Right lobe of liver (tissue), 4 donors: ENCODE measurements at regions not wholly inside any gene's neighbourhood (a gene's known extent, or its start where the extent isn't known, plus 50 kb on each side); places are given as distances from the start of the nearest gene placed in this dataset.

Source experiments
- POLR2A ChIP-seq: fragments of 450-650 bp; IDR thresholded peaks from one replicate; pipeline ENCODE4 v1.6.1; 2017; ENCODE audit warnings: antibody characterized with exemption, mild to moderate bottlenecking
- TF ChIP-seq, protein P1 (sequence below), 4 donors: fragments of 200-600 bp in 3 of 4; fragments of 450-650 bp in 1 of 4; IDR thresholded peaks; one replicate each; pipeline versions ENCODE4 v1.5.1 to v1.8.0; 2016 to 2022; ENCODE audit warnings: antibody characterized with exemption in 4 of 4, mild to moderate bottlenecking in 2 of 4
- donor health status: DM: no; HTN: no; CAD: no.
- donor health status: DM: no; HTN: no; CAD: no.
- donor health status: DM: no; HTN: yes; CAD: no.

DNA sequence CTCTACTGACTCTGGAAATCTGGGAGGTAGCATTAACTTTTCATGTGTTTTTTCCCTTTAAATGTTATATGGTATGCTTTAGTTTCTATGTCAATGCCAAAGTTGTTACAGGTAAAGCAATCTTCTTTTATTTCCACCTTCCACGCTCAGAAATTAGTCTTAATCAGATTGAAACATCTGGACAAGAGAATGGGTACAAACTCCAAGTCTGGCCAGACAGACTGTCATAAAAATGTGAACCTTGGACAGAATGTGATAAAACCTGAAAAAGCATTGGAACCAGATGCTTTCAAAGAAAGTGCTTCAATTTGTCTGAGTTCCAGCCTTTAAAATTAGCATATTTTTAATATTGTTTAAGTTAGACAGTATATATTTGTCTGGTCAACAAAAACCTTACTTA, 110.7 kb upstream of the P2RY1 start:
- TF ChIP-seq, protein P1, sequence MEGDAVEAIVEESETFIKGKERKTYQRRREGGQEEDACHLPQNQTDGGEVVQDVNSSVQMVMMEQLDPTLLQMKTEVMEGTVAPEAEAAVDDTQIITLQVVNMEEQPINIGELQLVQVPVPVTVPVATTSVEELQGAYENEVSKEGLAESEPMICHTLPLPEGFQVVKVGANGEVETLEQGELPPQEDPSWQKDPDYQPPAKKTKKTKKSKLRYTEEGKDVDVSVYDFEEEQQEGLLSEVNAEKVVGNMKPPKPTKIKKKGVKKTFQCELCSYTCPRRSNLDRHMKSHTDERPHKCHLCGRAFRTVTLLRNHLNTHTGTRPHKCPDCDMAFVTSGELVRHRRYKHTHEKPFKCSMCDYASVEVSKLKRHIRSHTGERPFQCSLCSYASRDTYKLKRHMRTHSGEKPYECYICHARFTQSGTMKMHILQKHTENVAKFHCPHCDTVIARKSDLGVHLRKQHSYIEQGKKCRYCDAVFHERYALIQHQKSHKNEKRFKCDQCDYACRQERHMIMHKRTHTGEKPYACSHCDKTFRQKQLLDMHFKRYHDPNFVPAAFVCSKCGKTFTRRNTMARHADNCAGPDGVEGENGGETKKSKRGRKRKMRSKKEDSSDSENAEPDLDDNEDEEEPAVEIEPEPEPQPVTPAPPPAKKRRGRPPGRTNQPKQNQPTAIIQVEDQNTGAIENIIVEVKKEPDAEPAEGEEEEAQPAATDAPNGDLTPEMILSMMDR (IDR thresholded peaks at IDR 0.05) = no peak
- no peak for TF ChIP-seq POLR2A
